Glomerular visceral epithelial cell (primary cell): ENCODE measurements at regions not wholly inside any gene's neighbourhood (a gene's known extent, or its start where the extent isn't known, plus 50 kb on each side); places are given as distances from the start of the nearest gene placed in this dataset.
A peak's percentile ranks its signal among the peaks of the same experiment; 100 is the strongest.

Experiments used
- DNase-seq: peaks from one replicate; pipeline ENCODE4 v3.0.0-alpha.2; 2016; ENCODE audit errors: extremely low spot score

DNA sequence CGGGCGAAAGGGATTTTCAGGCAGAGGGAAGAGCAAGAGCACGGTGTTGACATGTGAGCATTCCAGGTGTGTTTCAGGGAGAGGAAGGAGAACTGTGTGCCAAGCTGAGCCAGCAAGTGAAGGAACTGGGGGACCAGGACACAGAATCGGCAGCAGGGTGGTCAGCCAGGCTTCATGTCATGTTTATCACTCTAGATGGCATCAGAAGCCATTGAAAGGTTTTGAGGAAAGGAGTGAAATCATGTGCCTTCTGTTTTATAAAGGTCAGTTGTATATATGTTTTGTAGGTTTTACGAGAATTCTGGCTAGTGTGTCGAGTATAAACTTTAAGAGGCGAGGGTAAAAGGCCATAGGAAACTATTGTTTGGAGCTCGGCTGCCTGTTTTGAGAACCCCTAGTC is 682.3 kb downstream of the TRIML1 start:
- no peak for DNase-seq

DNA sequence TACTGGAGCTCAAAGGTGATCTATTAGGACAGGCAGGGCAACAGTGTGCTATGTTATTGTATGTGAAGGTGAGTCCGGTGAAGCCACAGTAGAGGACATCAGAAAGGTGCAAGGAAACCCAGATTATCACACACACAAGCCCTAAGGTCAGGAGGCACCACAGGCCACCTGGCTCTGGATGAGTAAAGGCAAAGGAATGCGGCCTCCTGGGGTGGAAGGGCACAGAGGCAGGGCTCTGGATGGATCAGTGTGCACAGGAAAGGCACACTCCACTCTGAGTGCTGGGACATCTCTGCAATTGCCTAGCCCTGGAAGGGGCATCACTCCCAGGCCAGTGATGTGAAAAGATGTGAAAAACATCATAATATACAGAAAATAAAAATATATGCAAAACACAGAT is 683.5 kb downstream of the TRIML1 start:
- peak; percentile 57 for DNase-seq

GRCh38 chr4:188824553-188824952 is 685.3 kb downstream of the TRIML1 start:
- DNase-seq = no peak

GRCh38 chr4:188826393-188826792 is 687.2 kb downstream of the TRIML1 start:
- no peak for DNase-seq

- DNase-seq = no peak
Observed at GRCh38 chr4:188839704-188840103, 700.5 kb downstream of the TRIML1 start.

DNA sequence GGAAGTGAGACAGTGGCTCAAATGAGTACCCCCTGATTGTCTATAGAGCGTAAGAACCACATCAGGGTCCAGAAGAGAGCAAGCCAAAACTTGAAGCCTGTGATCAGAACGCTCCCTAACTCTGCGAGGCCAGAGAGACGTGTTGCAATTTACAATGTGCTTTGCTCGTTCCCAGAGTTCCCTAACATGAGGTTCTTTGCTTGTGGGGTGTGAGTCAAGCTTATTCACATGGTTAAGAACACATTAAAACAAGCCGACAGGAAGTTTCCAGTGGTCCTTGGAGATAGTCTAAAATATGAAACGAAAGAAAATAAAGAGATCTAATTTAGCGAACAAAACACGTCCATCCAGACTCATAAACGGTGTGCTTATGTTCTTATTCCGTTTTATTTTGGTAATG is 702.3 kb downstream of the TRIML1 start:
- DNase-seq = no peak

DNA sequence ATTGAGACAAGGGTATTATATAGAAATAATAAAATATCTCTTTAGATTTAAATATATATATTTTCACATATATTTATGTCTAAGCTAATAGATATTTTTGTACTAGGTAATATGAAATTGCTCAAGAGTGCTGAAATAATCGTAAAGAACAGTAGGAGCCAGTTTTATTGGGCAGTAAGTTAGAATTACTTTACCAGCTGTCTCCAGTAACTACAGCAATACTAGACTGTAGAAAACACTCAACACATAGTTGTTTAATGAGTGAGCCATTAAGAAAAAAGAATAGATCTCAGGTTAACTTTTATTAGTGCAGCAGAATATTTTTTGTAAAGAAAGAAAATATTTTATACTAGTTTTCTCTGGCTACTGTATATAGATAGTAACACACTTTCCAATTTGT is 715.2 kb downstream of the TRIML1 start:
- DNase-seq = no peak

DNA sequence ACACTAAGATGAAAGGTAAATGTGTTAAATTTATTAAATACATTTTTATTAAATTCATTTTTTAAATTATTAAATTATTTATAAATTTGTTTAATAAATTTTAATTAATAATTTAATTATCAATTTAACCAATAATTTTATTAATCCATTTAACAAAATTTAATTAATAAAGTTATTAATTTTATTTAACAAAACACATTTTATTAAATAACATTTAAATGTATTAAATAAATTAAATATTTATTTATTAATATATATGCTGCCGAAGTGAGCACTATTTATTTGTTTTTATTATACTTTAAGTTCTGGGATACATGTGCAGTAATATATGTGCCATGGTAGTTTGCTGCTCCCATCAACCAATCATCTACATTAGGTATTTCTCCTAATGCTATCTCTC is 719.5 kb downstream of the TRIML1 start:
- no peak for DNase-seq

- no peak for DNase-seq
Observed at GRCh38 chr4:188864741-188865140, 725.5 kb downstream of the TRIML1 start.

DNA sequence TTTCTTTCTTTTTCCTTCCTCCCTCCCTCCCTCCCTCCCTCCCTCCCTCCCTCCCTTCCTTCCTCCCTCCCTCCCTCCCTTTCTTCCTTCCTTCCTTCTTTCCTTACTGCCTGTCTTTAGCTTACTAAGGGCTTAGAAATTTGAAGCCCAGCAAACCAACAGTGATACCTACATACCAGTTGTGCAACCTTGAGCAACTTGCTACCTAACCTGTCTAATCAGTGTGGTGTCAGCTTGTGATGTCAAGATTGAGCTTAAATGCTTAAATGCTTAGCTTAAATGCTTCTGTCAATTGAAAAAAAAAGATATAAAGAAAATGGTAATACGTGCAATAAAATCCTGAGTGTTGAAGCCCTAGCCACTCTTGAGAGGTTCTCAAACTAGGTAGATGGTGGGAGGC is 728.6 kb downstream of the TRIML1 start:
- no peak for DNase-seq

GRCh38 chr4:188869581-188869980 is 730.3 kb downstream of the TRIML1 start:
- no peak for DNase-seq

DNA sequence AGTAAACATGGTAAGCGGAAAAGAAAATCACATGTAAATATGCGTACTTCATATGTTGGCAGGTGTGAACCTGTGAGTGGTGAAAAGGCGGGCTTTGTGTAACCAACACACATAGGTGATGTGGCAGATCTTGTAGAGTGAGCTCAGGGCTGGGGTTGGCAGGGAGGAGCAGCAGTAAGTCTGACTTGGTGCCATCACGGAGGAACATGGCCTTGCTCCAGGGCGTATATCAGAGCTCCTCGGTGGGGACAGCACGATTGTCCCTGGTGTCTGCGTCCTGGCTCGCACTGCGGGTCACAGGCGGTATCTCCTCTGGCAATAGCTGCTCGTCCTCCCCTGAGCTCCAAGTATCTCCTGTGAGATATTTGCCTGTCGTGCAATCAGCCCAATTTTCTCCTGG is 733.6 kb downstream of the TRIML1 start:
- no peak for DNase-seq

DNA sequence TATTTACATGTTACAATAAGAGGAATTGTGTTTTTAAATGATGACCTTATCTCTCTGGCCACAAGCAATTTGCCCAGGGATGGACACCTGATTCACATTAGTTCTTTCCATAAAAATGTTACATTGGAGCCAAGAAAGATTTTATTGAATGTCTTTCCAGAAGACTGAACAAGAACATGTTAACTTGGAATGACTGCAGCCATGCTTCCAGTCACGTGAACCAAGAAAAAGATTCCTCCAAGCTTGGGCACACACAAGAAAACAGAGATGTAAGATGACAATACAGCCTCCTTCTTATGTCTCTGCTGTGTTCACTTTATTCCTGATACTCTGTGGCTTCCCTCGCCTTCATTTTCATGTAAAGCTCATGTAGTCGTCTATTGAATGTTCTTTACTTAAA is 737.6 kb downstream of the TRIML1 start:
- no peak for DNase-seq

DNA sequence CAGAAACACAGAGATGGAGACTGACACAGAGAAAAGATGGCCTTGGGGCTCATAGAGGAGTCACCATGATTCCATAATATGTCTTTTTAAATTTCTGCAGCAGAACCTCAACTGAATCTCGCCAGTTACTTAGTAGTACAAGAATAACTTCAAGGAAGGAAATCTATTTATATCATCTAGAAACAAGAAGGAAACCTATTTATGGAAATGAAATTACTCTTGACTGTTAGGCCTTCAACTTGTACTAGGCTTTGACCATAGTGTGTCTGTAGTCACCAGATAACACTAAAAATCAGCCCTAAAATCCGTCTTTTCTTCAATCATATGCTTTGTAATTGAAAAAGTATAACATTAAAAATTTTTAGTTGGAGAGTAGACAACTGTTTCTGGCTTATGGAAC is 740.4 kb downstream of the TRIML1 start:
- no peak for DNase-seq

DNA sequence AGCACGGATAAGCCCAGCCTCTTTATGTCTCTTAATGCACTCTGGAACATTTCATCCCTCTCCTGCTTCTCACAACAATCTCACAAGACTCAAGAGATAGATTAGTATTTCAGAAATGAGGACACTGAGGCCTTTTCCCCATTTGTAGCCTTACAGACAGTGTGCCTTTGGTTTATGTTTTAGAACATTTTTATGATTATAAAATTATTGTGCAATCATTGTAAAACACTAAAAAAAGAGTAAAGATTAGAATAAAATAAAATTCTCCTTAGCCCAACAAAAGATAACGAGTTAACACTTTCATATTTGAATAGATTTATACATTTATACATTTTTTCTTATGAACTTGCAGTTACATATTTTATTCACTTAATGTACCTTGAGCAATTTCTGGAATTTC is 748.7 kb downstream of the TRIML1 start:
- DNase-seq = no peak

DNA sequence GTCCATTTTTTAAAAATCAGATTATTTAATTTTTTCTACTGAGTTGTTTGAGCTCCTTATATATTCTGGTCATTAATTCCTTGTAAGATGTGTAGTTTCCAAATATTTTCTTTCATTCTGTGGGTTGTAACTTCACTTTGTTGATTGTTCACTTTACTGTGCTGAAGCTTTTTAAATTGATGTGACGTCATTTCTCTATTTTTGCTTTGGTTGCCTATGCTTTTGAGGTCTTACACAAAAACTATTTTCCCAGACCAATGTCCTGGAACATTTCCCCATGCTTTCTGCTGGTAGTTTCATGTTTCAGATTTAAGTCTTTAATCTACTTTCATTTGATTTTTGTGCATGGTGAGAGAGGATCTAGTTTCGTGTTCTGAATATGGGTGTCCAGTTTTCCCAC is 753.6 kb downstream of the TRIML1 start:
- no peak for DNase-seq

DNA sequence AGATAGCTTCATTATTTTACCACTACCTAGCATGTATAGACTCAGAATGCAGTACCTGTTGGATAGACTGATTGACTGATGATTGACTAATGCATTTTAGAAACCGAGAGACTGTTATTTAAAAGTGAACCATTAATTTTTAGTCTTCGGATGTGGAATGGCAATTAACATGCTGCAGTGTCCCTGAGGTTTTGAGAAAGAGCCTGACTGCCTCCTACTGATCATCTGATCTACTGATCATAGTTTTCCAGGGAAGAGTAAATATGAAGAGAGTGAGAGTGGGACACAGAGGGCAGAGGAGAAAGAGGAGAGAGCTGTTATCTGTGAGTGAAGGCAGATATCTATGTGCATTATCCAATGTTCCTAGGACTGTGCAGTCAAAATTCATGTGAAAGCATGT is 764.7 kb downstream of the TRIML1 start:
- DNase-seq = no peak

GRCh38 chr4:188904617-188905016 is 765.4 kb downstream of the TRIML1 start:
- no peak for DNase-seq

DNA sequence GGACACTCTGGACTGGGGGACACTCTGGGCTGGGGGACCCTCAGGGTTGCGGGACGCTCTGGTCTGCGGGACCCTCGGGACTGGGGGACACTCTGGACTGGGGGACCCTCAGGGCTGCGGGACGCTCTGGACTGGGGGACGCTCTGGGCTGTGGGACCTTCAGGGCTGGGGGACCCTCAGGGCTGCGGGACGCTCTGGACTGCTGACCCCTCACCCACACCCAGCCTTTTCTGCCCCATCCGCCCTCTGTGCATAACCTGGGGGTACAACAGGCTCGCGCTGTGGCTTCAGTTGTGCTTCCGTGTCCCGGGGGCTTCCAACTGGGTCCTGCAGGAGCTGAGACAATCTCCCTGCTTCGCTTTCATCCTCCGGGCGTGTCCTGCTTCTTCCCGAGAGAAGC is 766.0 kb downstream of the TRIML1 start:
- no peak for DNase-seq

DNA sequence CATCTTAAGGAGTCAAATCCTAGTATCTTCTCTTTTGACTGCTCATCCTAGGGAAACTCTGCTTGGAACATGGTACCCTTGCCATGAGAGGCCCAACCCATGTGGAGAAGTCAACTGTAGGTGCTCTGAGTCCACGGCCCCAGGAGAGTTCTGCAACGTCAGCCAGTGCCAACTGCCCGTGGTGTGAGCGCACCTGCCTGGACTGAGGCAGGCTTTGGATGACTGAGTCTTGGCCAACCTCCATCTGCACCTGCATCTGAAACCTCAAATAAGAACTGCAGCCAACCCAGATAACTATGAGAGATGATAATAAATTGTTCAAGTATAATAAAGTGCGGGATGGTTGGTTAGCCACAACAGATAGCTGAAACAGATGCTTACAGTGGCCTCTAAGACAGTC is 772.0 kb downstream of the TRIML1 start:
- DNase-seq = peak; percentile 4

- DNase-seq = no peak
Observed at GRCh38 chr4:188911707-188912106, 772.5 kb downstream of the TRIML1 start.

- no peak for DNase-seq
Observed at GRCh38 chr4:188915175-188915574, 775.9 kb downstream of the TRIML1 start.

GRCh38 chr4:188918787-188919186 is 779.5 kb downstream of the TRIML1 start:
- DNase-seq = no peak

- no peak for DNase-seq
Observed at GRCh38 chr4:188930822-188931221, 791.6 kb downstream of the TRIML1 start.
